HG02759 (cell line): ENCODE measurements at regions not wholly inside any gene's neighbourhood (a gene's known extent, or its start where the extent isn't known, plus 50 kb on each side); places are given as distances from the start of the nearest gene placed in this dataset.
"Not testable (repeated sequence)": the region's sequence is repeated elsewhere in the genome, so short reads cannot be mapped to it uniquely, and the experiment has no call there.

Experiments
- ATAC-seq: cut with Tn5 transposase; IDR thresholded peaks from one replicate; pipeline ENCODE4 v1.9.1; 2021; ENCODE audit warnings: mild to moderate bottlenecking, moderate library complexity; ENCODE audit not compliant: unreplicated experiment

GRCh38 chr20:30585244-30585796 is 672.1 kb upstream of the DEFB115 start:
- ATAC-seq: peak; percentile 94

GRCh38 chr20:30586178-30586577 is 671.3 kb upstream of the DEFB115 start:
- ATAC-seq: not testable (repeated sequence)

GRCh38 chr20:30593572-30593971 is 663.9 kb upstream of the DEFB115 start:
- no peak for ATAC-seq

GRCh38 chr20:30594112-30594511 is 663.4 kb upstream of the DEFB115 start:
- no peak for ATAC-seq

GRCh38 chr20:30595698-30596097 is 661.8 kb upstream of the DEFB115 start:
- no peak for ATAC-seq

GRCh38 chr20:30597429-30597828 is 660.0 kb upstream of the DEFB115 start:
- not testable (repeated sequence) for ATAC-seq

- ATAC-seq: no peak
These were observed 658.8 kb upstream of the DEFB115 start for GRCh38 chr20:30598460-30599230.

- ATAC-seq: no peak
These were observed 657.5 kb upstream of the DEFB115 start for GRCh38 chr20:30599990-30600389.

GRCh38 chr20:30601974-30602373 is 655.5 kb upstream of the DEFB115 start:
- no peak for ATAC-seq

- no peak for ATAC-seq
These were observed 655.0 kb upstream of the DEFB115 start for GRCh38 chr20:30602424-30602823.

- no peak for ATAC-seq
These were observed 650.5 kb upstream of the DEFB115 start for GRCh38 chr20:30606990-30607389.

GRCh38 chr20:30610029-30610693 is 647.3 kb upstream of the DEFB115 start:
- ATAC-seq: no peak

- no peak for ATAC-seq
These were observed 646.7 kb upstream of the DEFB115 start for GRCh38 chr20:30610751-30611150.

- no peak for ATAC-seq
These were observed 646.1 kb upstream of the DEFB115 start for GRCh38 chr20:30611239-30611984.

- no peak for ATAC-seq
These were observed 645.1 kb upstream of the DEFB115 start for GRCh38 chr20:30612344-30612743.

GRCh38 chr20:30621346-30621745 is 636.1 kb upstream of the DEFB115 start:
- not testable (repeated sequence) for ATAC-seq

- not testable (repeated sequence) for ATAC-seq
These were observed 633.2 kb upstream of the DEFB115 start for GRCh38 chr20:30624310-30624709.

GRCh38 chr20:30629376-30629775 is 628.1 kb upstream of the DEFB115 start:
- ATAC-seq: not testable (repeated sequence)

- no peak for ATAC-seq
These were observed 626.7 kb upstream of the DEFB115 start for GRCh38 chr20:30630761-30631160.

GRCh38 chr20:30631261-30631789 is 626.1 kb upstream of the DEFB115 start:
- not testable (repeated sequence) for ATAC-seq

- not testable (repeated sequence) for ATAC-seq
These were observed 624.7 kb upstream of the DEFB115 start for GRCh38 chr20:30632773-30633172.
